ENCODE measurements at regions not wholly inside any gene's neighbourhood (a gene's known extent, or its start where the extent isn't known, plus 50 kb on each side); places are given as distances from the start of the nearest gene placed in this dataset.
A peak's percentile ranks its signal among the peaks of the same experiment; 100 is the strongest.

GRCh38 chr3:63042833-63043232, 167.6 kb upstream of the CADPS start:
- Histone ChIP-seq H3K9me3 (ENCODE audit: control insufficient read depth, low read depth, low read length) (no peaks in the 10 kb centered on the region), H3K4me3 (ENCODE audit: low read length) (no peak overlapping the region), H3K4me1 (ENCODE audit: control insufficient read depth, insufficient read depth, low read length) (no peaks in the 10 kb centered on the region), H3K36me3 (ENCODE audit: control insufficient read depth, insufficient read depth, low read length) (no peaks in the 10 kb centered on the region), H3K27me3 (ENCODE audit: control insufficient read depth, insufficient read depth, low read length) (no peaks in the 10 kb centered on the region), H3K27ac (ENCODE audit: low read length) (no peak overlapping the region)
- no CpG with 5 or more reads among the region's 3 CpGs for WGBS (ENCODE audit: insufficient coverage, low lambda C conversion rate)
- no peak for DNase-seq

- no CpG with 5 or more reads among the region's 1 CpG for WGBS (ENCODE audit: insufficient coverage, low lambda C conversion rate)
Measured at GRCh38 chr3:63043631-63044030, 168.4 kb upstream of the CADPS start.

GRCh38 chr3:63046152-63046551, 170.9 kb upstream of the CADPS start:
- no peak for DNase-seq
- no peaks in the 10 kb centered on the region for H3K27me3 ChIP-seq (ENCODE audit: control insufficient read depth, insufficient read depth, low read length)
- H3K4me1 ChIP-seq (ENCODE audit: control insufficient read depth, insufficient read depth, low read length) = no peaks in the 10 kb centered on the region
- no peak overlapping the region for H3K4me3 ChIP-seq (ENCODE audit: low read length)
- WGBS (ENCODE audit: insufficient coverage, low lambda C conversion rate) = 0% methylated on average over 1 of the region's 2 CpGs
- no peak overlapping the region for H3K27ac ChIP-seq (ENCODE audit: low read length)
- H3K9me3 ChIP-seq (ENCODE audit: control insufficient read depth, low read depth, low read length) = no peaks in the 10 kb centered on the region
- no peaks in the 10 kb centered on the region for H3K36me3 ChIP-seq (ENCODE audit: control insufficient read depth, insufficient read depth, low read length)

More at GRCh38 chr3:63043631-63044030, 168.4 kb upstream of the CADPS start:
- no peak overlapping the region for H3K27ac ChIP-seq (ENCODE audit: low read length)
- H3K4me1 ChIP-seq (ENCODE audit: control insufficient read depth, insufficient read depth, low read length) = no peaks in the 10 kb centered on the region
- no peaks in the 10 kb centered on the region for H3K27me3 ChIP-seq (ENCODE audit: control insufficient read depth, insufficient read depth, low read length)
- no peaks in the 10 kb centered on the region for H3K9me3 ChIP-seq (ENCODE audit: control insufficient read depth, low read depth, low read length)
- no peak overlapping the region for H3K4me3 ChIP-seq (ENCODE audit: low read length)
- H3K36me3 ChIP-seq (ENCODE audit: control insufficient read depth, insufficient read depth, low read length) = no peaks in the 10 kb centered on the region
- DNase-seq = no peak

- H3K4me1 ChIP-seq (ENCODE audit: control insufficient read depth, insufficient read depth, low read length) = no peaks in the 10 kb centered on the region
- no peaks in the 10 kb centered on the region for H3K36me3 ChIP-seq (ENCODE audit: control insufficient read depth, insufficient read depth, low read length)
- DNase-seq = peak in 1 of 2 donors; percentile 16
- 60% methylated on average over 1 of the region's 4 CpGs for WGBS (ENCODE audit: insufficient coverage, low lambda C conversion rate)
- no peak overlapping the region for H3K27ac ChIP-seq (ENCODE audit: low read length)
- H3K9me3 ChIP-seq (ENCODE audit: control insufficient read depth, low read depth, low read length) = no peaks in the 10 kb centered on the region
- no peaks in the 10 kb centered on the region for H3K27me3 ChIP-seq (ENCODE audit: control insufficient read depth, insufficient read depth, low read length)
- H3K4me3 ChIP-seq (ENCODE audit: low read length) = no peak overlapping the region
Measured at GRCh38 chr3:63046580-63046979, 171.4 kb upstream of the CADPS start.

- no CpG with 5 or more reads among the region's 1 CpG for WGBS (ENCODE audit: insufficient coverage, low lambda C conversion rate)
- H3K36me3 ChIP-seq (ENCODE audit: control insufficient read depth, insufficient read depth, low read length) = no peaks in the 10 kb centered on the region
- no peaks in the 10 kb centered on the region for H3K9me3 ChIP-seq (ENCODE audit: control insufficient read depth, low read depth, low read length)
- H3K27me3 ChIP-seq (ENCODE audit: control insufficient read depth, insufficient read depth, low read length) = no peaks in the 10 kb centered on the region
- no peak overlapping the region for H3K4me3 ChIP-seq (ENCODE audit: low read length)
- H3K4me1 ChIP-seq (ENCODE audit: control insufficient read depth, insufficient read depth, low read length) = no peaks in the 10 kb centered on the region
- H3K27ac ChIP-seq (ENCODE audit: low read length) = no peak overlapping the region
- peak in 1 of 2 donors; percentile 11 for DNase-seq
Measured at GRCh38 chr3:63047068-63047467, 171.9 kb upstream of the CADPS start.

GRCh38 chr3:63048367-63049326, 173.4 kb upstream of the CADPS start:
- no peaks in the 10 kb centered on the region for H3K27me3 ChIP-seq (ENCODE audit: control insufficient read depth, insufficient read depth, low read length)
- no peaks in the 10 kb centered on the region for H3K9me3 ChIP-seq (ENCODE audit: control insufficient read depth, low read depth, low read length)
- DNase-seq = no peak
- H3K36me3 ChIP-seq (ENCODE audit: control insufficient read depth, insufficient read depth, low read length) = no peaks in the 10 kb centered on the region
- H3K27ac ChIP-seq (ENCODE audit: low read length) = no peak overlapping the region
- WGBS (ENCODE audit: insufficient coverage, low lambda C conversion rate) = no CpG with 5 or more reads among the region's 4 CpGs
- H3K4me3 ChIP-seq (ENCODE audit: low read length) = no peak overlapping the region
- H3K4me1 ChIP-seq (ENCODE audit: control insufficient read depth, insufficient read depth, low read length) = no peaks in the 10 kb centered on the region

GRCh38 chr3:63050548-63051177, 175.4 kb upstream of the CADPS start:
- Histone ChIP-seq H3K36me3 (ENCODE audit: control insufficient read depth, insufficient read depth, low read length) (no peaks in the 10 kb centered on the region), H3K27ac (ENCODE audit: low read length) (no peak overlapping the region), H3K9me3 (ENCODE audit: control insufficient read depth, low read depth, low read length) (no peaks in the 10 kb centered on the region), H3K27me3 (ENCODE audit: control insufficient read depth, insufficient read depth, low read length) (no peaks in the 10 kb centered on the region), H3K4me3 (ENCODE audit: low read length) (no peak overlapping the region), H3K4me1 (ENCODE audit: control insufficient read depth, insufficient read depth, low read length) (no peaks in the 10 kb centered on the region)
- WGBS (ENCODE audit: insufficient coverage, low lambda C conversion rate) = 90% methylated on average over 2 of the region's 8 CpGs
- DNase-seq = no peak

- no peak overlapping the region for H3K4me3 ChIP-seq (ENCODE audit: low read length)
- no peaks in the 10 kb centered on the region for H3K9me3 ChIP-seq (ENCODE audit: control insufficient read depth, low read depth, low read length)
- no peaks in the 10 kb centered on the region for H3K27me3 ChIP-seq (ENCODE audit: control insufficient read depth, insufficient read depth, low read length)
- H3K36me3 ChIP-seq (ENCODE audit: control insufficient read depth, insufficient read depth, low read length) = no peaks in the 10 kb centered on the region
- 43% methylated on average over 1 of the region's 5 CpGs for WGBS (ENCODE audit: insufficient coverage, low lambda C conversion rate)
- H3K27ac ChIP-seq (ENCODE audit: low read length) = no peak overlapping the region
- no peaks in the 10 kb centered on the region for H3K4me1 ChIP-seq (ENCODE audit: control insufficient read depth, insufficient read depth, low read length)
- DNase-seq = no peak
Measured at GRCh38 chr3:63051920-63052319, 176.7 kb upstream of the CADPS start.

- Histone ChIP-seq H3K4me1 (ENCODE audit: control insufficient read depth, insufficient read depth, low read length) (no peaks in the 10 kb centered on the region), H3K27ac (ENCODE audit: low read length) (no peak overlapping the region), H3K27me3 (ENCODE audit: control insufficient read depth, insufficient read depth, low read length) (no peaks in the 10 kb centered on the region), H3K4me3 (ENCODE audit: low read length) (no peak overlapping the region), H3K36me3 (ENCODE audit: control insufficient read depth, insufficient read depth, low read length) (no peaks in the 10 kb centered on the region), H3K9me3 (ENCODE audit: control insufficient read depth, low read depth, low read length) (no peaks in the 10 kb centered on the region)
- WGBS (ENCODE audit: insufficient coverage, low lambda C conversion rate) = no CpG with 5 or more reads among the region's 1 CpG
- no peak for DNase-seq
Measured at GRCh38 chr3:63056932-63057331, 181.7 kb upstream of the CADPS start.

GRCh38 chr3:63060412-63060811, 185.2 kb upstream of the CADPS start:
- H3K27me3 ChIP-seq (ENCODE audit: control insufficient read depth, insufficient read depth, low read length) = no peaks in the 10 kb centered on the region
- no CpG with 5 or more reads among the region's 2 CpGs for WGBS (ENCODE audit: insufficient coverage, low lambda C conversion rate)
- no peak overlapping the region for H3K27ac ChIP-seq (ENCODE audit: low read length)
- H3K36me3 ChIP-seq (ENCODE audit: control insufficient read depth, insufficient read depth, low read length) = no peaks in the 10 kb centered on the region
- no peaks in the 10 kb centered on the region for H3K4me1 ChIP-seq (ENCODE audit: control insufficient read depth, insufficient read depth, low read length)
- no peak for DNase-seq
- no peak overlapping the region for H3K4me3 ChIP-seq (ENCODE audit: low read length)
- H3K9me3 ChIP-seq (ENCODE audit: control insufficient read depth, low read depth, low read length) = no peaks in the 10 kb centered on the region

All from large intestine (tissue), 3 donors.